22Rv1 (cell line): ENCODE measurements at regions not wholly inside any gene's neighbourhood (a gene's known extent, or its start where the extent isn't known, plus 50 kb on each side); places are given as distances from the start of the nearest gene placed in this dataset.

Source experiments
- ZFX ChIP-seq: fragments of 450-650 bp; IDR thresholded peaks from 2 replicates; pipeline ENCODE4 v1.6.1; 2017; ENCODE audit warnings: antibody characterized with exemption, borderline replicate concordance
- TF ChIP-seq, protein P1 (sequence below): fragments of 450-650 bp; IDR thresholded peaks from 2 replicates; pipeline ENCODE4 v1.5.1; 2017; ENCODE audit warnings: mild to moderate bottlenecking

- TF ChIP-seq, protein P1, sequence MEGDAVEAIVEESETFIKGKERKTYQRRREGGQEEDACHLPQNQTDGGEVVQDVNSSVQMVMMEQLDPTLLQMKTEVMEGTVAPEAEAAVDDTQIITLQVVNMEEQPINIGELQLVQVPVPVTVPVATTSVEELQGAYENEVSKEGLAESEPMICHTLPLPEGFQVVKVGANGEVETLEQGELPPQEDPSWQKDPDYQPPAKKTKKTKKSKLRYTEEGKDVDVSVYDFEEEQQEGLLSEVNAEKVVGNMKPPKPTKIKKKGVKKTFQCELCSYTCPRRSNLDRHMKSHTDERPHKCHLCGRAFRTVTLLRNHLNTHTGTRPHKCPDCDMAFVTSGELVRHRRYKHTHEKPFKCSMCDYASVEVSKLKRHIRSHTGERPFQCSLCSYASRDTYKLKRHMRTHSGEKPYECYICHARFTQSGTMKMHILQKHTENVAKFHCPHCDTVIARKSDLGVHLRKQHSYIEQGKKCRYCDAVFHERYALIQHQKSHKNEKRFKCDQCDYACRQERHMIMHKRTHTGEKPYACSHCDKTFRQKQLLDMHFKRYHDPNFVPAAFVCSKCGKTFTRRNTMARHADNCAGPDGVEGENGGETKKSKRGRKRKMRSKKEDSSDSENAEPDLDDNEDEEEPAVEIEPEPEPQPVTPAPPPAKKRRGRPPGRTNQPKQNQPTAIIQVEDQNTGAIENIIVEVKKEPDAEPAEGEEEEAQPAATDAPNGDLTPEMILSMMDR: no peak
- no peak for TF ChIP-seq ZFX
Measured at GRCh38 chr6:15792842-15793241, 130.0 kb upstream of the DTNBP1 start.
